Esophagus mucosa (tissue), 1 donor: ENCODE measurements at regions not wholly inside any gene's neighbourhood (a gene's known extent, or its start where the extent isn't known, plus 50 kb on each side); places are given as distances from the start of the nearest gene placed in this dataset.
"Not testable (repeated sequence)": the region's sequence is repeated elsewhere in the genome, so short reads cannot be mapped to it uniquely, and the experiment has no call there.

Experiments used
- ATAC-seq: fragments of 200-7000 bp; cut with Tn5 transposase; one replicate; pipeline ENCODE4 v1.9.1; 2020
- donor health status: DM: yes; HTN: yes; CAD: no.

DNA sequence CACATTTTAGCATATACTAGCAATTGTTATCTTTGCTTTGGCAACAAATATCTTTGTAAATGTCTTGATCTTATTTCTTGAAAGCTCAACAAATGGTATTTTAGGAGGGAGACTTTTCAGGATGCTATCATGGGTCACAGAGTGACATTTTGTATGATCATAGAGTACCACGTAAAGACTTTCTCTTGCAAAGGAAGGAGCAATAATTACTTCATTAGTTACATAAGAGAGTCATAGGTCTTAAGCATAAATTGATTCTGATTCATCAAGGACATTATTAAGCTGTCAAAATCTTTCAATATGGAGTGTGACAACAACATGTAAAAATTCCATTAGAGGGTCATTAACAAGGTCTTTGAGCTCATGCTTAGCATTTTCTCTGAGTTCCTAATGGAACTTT lies 339.6 kb downstream of the NUP35 start:
- no peak for ATAC-seq

DNA sequence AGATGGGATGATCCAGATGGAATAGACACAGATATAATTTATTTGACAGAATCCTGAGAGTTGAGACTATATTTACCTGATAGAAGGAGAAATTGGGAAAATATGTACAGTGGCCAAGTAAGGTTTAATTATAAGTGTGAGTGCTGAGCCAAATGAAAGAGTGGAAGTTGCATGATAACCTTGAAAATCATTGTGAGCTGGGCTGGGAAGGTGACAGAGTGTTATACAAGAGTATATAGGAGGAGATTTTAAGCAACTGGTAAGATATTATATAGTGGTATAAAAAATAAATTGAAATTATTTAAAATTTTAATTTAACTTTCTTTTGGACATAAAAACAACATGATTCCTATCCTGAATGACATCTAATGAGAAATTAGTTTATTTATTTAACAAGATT lies 340.8 kb downstream of the NUP35 start:
- no peak for ATAC-seq

DNA sequence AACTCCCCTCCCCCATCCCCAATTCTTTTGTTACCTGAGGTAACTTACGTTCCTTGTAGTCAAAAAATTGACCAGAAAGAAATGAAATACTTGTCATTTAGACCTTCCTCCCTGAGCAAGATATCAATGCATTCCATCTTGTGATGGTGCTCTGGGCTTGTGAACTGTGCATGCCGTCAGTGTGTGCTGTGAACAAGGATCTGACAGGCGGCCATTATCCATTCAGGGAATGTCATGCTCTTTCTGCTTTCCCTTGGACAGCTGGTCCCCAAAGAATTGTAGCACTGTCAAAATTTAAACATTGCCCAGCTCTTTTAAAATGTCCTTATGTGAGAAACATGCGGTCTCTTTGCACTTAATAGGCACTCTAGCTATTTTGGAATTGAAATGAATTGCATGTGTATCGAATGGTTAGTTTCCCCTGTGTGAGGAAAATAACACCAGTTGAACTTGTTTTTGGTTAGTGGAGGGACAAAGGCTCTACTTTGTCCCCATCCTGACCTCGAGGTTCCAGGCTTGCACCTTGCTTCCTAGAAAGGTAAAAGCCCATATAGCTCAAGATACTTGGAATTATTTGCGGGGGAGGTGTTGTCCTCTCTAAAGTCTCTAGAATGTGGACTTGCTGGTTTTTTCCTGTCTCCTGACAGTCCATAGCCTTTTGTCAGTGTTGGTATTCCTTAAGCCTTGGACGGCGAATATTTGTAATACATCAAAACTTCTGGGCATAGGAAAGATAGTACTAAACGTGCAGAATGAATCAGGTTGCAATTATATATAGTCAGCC lies 350.9 kb downstream of the NUP35 start:
- ATAC-seq, result no peak

DNA sequence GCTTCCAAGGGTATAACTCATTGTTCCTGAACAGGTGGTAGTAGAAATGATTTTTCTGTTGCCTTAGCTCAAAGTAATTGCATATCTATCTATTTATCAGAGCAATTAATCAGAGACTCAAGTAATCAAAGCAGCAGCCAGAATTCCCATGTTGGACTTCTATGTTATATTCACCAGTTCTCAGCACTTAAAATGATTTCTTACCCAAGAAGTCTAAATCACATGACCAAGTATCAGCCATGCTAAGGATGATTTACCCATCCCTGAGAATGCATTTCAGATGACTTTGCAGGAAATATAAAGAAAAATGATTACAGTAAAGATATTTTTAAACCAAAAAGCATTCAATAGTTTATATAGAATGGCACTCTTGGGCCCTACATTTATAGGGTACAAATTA lies 352.2 kb downstream of the NUP35 start:
- no peak for ATAC-seq

DNA sequence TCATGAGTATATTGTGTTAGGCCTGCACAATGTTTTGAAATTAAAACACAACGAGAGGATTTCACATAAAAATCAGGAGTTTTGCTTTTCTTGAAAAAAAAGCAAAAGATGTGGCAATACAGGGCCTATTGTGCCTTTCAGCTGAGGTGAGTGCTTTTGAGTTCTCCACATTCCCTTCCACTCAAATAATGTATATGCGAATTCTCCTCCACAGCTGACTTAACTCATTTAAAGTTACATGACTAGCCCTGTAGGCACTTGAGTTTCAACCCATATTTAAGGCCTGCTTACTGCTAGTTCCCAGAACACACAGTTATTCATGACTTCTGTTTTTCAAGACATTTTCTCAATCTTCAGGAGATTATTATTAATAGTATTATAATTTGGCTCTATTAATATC lies 353.1 kb downstream of the NUP35 start:
- no peak for ATAC-seq

DNA sequence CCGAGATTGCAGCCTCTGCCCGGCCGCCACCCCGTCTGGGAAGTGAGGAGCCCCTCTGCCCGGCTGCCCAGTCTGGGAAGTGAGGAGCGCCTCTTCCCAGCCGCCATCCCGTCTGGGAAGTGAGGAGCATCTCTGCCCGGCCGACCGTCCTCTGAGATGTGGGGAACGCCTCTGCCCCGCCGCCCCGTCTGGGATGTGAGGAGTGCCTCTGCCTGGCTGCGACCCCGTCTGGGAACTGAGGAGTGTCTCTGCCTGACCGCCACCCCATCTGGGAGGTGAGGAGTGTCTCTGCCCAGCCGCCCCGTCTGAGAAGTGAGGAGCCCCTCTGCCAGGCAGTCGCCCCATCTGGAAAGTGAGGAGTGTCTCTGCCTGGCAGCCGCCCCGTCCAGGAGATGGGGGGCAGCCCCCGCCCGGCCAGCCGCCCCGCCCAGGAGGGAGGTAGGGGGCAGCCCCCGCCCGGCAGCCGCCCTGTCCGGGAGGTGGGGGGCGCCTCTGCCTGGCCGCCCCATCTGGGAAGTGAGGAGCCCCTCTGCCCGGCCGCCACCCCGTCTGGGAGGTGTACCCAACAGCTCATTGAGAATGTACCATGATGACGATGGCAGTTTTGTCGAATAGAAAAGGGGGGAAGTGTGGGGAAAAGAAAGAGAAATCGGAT lies 354.8 kb downstream of the NUP35 start:
- not testable (repeated sequence) for ATAC-seq

DNA sequence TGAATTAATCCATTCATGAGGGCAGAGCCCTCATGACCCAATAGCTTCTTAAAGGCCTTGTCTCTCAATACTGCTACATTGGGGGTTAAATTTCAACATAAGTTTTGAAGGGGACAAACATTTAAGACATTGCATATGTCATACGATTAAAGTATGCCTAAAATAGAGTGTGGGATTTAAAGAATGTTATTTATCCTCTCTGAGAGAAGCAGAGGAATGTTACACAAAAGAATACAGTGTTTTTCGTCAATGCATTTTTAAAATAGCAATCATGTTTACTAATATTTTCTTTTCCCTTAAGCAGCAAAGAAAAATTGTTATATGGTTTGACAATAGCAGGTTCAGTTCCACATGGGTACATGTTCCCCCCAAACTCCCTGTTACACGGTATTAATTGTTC lies 363.1 kb downstream of the NUP35 start:
- no peak for ATAC-seq

DNA sequence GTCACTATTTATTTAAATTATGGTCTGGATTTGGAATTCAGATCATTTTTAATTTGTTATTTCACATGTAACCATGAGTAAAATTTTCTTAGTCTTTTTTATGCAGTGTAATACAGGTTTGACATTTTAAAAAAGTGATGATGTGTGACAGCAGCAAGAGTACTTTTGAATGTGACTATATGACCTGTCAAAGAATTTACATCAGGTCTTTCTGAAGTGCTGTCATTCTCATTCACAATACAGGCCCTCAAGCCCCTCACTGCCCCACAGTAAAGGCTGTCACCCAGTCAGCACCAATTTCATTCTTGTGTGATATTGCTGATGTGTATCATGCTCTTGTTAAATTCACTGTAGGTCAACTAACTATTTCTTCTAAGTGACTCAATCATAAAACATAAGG lies 364.2 kb downstream of the NUP35 start:
- ATAC-seq, result no peak

DNA sequence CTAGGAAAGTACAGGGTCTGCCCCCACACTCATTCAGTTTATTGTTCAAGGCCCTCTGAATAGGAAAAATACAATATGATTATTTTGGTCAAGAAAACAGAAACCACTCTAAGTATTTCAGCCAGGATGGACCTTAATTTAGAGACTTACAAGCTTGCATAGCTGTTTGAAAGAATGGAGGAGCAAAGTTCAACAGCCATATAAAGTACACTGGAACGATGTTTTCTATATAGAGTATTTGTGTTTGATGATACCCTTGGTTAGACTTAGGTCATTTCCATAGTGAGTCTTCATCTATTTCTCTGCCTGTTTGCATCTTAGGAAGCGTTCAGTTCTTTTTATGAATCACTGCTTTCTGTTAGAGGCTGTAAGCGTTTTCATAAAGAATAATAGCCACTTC lies 366.2 kb downstream of the NUP35 start:
- no peak for ATAC-seq

DNA sequence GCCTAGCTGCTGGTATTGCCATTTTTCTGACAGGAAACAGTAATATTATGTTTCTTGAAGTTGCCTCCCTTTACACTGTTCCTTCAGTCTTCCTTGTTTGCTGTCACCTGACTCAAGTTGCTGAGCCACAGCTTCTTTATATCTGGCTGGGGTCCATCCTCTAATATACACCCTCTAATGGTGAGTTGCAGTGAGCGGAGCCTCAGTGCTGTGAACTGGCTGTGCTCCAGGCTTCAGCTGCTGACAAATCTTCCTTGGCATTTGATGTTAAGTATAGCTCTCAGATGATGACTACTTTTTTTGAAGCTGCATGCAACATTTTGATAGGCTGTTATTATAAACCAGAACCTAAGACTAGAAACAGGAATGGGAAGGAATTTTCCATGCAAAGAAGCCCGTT lies 366.7 kb downstream of the NUP35 start:
- no peak for ATAC-seq

DNA sequence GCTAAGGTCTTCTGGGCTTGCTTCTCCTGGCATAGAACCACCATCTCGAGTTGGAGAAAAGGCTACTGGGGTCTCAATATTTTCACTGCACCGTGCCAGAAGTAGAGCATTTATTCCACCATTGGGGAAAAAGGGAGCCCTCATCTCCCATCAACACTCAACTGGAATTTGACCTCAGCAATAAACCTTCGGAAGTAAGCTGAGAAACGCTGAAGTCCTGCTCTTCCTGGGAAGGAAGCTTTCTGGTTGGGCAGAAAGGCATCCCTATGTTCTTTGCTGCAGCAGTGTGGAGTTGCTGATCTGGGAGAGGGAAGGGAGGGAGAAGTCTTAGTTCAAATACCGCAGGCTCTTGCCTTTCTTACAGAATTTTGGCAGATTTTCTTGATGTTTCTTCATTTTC lies 368.8 kb downstream of the NUP35 start:
- no peak for ATAC-seq

DNA sequence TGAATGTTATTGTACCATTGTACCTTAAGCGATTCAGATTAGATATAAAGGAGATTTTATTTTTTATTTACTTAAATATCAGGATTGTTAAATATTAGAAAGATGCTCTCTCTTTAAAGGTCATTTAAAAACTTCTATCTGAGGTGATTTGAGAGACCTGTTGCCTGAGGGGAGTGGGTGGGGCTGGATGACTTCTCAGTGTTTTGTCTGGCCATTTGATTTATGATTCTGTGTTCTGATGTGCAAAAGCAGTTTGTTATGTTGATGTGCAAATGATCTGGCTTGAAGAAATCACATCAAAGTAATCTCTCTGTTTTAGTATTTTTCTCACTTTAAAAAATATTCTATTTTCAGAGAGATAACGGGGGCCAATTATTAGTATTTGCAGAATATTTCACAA lies 370.8 kb downstream of the NUP35 start:
- ATAC-seq, result no peak

DNA sequence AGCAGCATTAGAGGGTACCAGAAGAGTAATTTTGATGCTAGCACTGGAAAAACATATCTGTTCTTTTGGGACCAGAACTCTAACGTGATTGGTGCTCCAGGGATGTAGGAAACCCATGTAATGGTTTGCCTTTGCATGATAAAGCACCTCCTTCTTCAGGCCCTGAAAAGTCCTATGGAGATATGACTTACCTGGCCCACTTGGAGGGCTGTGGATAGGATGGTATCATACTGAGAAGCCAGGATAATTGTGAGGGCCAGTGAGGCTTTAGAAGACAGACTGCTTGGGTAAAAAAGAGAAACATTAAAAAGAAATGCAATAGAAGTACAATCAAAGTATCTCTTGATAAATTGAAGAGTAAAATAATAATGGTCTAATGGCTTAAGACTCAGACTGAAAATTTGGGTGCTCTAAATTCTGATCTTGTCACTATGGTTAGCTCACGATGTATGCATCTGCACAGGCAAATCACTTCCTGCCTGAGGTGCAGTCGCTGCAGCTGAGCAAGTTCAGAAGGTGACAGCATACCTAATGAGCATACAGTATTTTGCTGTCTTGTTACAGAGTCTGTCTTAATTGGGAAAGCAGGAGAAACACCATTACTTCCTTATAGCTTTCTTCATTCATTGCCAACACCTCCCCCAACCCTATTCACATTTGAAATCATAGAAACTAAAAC lies 371.5 kb downstream of the NUP35 start:
- ATAC-seq, result no peak

DNA sequence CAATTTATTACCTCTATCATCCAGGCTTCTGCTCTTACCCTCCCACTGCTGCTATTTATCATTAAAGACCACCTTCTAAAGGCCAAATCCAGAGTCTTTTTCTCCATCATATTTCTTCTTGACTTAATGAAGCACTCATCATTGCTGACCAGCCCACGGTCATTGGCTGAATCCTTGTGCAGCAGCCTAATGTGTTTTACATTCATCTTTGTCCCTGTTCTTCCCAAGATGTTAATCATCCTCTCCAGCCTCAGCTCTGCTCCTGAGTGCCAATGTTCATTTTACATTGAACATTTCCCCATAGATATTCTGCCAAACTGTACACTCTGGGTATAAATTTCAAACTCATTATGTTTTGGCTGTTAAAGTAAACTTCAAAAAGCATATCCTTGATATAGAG lies 373.6 kb downstream of the NUP35 start:
- ATAC-seq, result no peak

DNA sequence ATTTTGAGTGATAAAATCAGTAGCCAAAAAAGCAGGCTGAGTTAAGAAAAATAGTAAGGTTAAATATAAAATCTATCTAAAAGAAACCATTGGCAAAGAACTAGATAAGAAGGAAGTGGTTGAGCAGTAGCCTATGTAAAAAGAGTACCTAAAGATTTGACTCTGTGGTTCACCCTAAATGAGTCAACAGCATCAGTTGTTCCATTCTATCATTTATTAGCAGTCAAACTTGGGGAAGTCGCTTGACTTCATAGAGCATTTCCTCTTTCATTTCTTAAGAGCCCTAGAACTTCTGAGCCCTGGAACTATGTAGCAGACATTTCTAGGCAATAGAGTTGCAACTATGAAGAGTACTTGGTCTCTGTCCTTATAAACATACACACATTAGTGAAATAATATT lies 381.7 kb downstream of the NUP35 start:
- ATAC-seq, result no peak

DNA sequence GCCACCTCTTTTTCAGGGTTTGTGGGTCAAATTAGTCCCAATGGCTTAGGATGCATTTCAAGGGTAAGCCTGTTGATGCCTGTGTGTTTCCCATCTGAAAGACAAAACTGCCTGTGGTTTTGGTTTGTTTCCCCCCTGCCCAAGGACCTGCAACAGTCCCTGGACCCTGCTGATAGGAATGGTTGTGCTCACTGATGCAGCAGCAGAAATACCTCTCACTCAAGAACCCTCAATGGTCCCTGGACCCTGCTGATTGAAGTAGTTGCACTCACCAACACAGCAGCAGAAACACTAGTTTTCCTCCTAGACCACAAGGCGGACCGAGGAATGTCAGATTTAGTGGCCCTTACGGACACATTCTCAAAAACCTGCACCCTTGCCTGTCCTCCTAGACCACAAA lies 386.9 kb downstream of the NUP35 start:
- no peak for ATAC-seq

DNA sequence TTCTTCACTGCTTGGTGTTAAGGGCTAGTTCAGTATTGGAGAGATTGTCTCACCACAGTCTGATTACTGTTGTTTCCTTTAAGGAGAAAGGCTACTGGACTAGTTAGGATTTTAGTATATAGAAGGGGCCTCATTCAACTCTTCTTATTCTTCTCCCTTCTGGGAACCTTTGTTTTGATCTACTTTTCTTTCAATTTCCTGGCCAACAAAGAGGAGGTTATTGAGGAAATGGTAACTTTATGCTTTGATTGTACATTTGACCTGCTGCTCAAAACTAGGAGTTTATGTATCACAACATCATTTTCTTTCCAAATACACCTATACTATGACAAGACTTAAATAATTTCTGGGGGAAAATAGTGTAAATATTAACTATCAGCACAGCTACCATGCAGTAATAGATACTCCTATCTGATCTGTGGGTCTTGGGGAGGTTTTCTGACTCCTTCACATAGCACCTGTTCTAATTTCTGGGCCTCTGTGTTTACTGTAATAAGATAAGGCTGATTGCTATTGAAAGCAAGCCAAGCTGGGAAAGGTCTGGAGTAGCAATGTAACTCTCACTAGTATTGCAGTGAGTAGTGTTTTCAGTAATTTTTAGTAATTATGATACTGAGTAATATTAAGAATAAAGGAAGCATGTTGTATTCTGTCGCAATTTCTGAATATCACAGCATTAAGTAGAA lies 395.3 kb downstream of the NUP35 start:
- no peak for ATAC-seq

DNA sequence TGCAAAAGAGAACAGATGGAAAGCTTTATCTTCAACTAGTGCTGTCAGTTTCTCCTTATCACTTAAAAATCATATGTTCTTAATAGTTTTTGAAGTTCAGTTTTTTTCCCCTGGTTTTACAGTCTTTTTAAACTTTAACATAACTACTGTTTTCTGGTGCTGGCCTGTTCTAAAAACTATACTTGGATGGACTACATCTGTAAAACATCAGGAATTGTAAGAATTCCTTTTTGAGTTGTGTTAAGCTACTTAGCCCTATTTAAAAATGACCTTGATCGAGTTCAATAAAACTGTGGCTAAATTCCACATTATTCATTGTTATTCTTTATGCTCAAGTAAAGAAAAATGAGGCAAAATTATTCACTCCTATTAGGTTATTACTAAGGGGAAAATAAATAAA lies 397.7 kb downstream of the NUP35 start:
- no peak for ATAC-seq

DNA sequence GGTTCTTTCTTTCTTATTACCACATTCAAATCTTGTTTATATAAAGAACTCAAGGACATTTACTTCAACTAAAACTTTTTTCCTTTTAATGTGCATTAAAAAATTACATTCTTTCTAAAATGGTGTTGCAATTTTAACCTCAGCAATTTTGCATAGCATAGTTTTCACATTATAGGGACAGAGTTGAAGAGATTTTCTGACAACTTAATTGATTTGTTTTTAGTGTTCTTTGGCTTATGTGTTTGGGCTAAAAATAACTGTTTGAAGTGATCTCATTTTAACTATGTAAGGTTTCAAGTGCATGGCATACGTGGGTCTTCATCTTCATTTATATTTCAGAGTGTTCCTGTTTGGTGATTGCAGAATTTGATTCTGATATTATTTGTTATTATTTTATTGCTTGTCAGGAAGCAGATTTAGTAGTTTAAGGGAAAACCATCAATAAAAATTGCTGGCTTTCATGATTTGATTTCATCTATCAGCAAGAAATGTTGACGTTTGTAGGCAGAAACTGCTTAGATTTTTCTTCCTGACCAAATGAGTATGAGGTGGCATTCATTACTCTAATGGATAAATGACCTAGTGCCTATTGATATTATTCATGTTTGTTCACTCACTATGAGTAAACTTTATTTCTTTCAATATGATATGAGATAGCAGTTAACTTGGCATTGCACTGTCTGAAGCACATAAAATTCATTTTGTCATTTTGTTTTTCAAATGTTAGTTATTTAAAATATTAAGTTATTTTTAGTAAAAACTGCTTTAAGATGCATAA lies 398.4 kb downstream of the NUP35 start:
- no peak for ATAC-seq

DNA sequence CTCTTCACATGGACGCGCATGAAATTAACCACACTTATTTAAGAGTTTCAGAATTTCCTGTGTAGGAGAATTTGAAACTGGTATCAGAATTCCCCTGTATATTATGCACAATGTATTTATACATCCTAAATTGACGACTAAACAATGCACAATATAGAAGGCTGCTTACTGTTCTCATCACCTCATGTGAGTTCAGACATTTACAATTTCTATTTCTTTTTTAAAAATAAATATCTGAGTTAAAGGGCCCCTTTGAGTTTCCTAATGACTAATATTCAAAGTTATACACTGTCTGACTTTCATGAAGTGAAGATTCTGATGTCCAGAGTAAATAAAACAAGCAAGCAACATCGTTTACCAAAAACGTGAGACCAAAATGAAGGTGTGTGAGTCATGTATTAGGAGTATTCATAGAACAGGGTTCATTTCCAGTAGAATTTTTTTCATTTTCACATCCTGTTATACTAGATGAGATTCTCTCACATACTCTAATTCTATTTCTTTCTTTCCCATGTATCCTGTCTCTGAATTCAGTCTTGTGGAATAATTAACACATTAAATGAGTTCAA lies 406.2 kb downstream of the NUP35 start:
- ATAC-seq, result no peak

DNA sequence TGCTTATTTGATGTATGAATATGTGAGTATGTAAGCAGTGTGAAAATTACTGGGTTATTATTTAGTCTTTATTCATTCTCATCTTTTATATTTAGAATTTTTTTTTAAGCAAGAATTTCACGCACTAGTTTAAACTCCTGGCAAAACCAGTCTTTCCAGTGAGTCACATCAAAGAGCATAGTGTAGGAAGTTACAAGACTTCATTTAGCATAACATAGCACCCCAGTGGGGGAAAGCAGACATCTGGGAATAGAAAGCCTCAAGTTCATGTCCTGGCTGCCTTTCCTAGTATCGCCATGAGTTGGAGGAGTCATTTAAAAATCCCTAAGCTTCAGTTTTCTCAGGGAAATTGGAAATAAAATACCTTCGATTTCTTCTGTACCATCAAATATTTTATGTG lies 408.3 kb downstream of the NUP35 start:
- peak; percentile 69 for ATAC-seq

DNA sequence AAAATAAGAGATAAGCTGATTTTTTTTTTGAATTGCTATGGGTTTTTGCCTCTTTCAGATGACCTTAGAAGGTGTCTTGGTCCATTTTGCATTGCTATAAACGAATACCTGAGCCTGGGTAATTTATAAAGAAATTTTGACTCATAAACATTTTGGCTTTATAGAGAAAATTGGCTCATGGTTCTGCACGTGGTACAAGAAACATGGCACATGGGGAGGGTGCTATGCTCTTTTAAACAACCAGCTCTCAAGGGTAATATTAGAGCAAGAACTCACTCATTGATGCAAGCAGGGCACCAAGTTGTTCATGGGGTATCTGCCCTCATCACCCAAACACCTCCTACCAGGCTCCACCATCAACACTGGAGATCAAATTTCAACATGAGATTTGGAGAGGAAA lies 408.8 kb downstream of the NUP35 start:
- ATAC-seq, result no peak
